GM12873 (cell line): ENCODE measurements at regions not wholly inside any gene's neighbourhood (a gene's known extent, or its start where the extent isn't known, plus 50 kb on each side); places are given as distances from the start of the nearest gene placed in this dataset.

Source experiments
- CTCF ChIP-seq: IDR thresholded peaks from 2 replicates; pipeline ENCODE4 v1.5.1; 2012; ENCODE audit warnings: low read depth, mild to moderate bottlenecking, moderate library complexity, low read length, control low read depth; ENCODE audit not compliant: insufficient read depth; ENCODE audit errors: missing control alignments

DNA sequence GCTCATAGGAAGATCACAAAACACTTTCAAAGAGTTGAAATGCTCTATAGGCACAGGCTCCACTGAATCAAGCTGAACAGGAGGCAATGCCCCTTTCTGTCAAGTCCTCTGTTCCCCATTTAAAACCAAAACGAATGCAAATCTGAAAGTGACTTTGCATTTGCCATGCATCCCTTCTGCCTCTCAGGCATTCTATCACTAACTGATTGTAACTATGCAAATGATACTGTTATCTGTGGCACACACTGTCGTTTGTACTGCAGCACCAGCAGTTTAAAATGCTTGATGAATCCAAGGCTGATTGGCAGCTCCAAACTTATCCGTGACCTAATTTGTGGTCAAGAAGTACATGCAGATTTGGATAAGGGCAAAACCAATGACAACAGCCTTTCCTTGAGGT lies 1067.5 kb upstream of the MAP3K7 start:
- TF ChIP-seq CTCF, result no peak

DNA sequence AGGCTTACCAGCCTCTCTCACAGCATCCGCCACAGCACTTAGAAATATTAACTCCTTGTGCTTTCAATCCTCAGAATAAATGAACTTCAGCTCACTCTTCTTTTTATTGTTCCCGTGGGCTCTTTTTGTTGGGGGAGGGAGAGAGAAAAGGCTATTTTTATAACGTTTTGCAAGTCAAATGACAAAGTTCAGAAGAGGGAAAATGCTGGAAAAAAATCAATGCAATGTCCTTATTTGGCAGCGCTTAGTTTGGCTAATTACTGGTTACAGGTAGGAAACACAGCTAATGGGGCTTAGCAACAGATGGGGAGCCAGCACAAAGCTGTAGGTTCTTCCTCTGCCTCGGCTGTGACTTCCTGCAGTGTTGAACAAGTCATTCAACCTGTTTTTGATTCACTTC lies 1067.0 kb upstream of the MAP3K7 start:
- no peak for TF ChIP-seq CTCF

DNA sequence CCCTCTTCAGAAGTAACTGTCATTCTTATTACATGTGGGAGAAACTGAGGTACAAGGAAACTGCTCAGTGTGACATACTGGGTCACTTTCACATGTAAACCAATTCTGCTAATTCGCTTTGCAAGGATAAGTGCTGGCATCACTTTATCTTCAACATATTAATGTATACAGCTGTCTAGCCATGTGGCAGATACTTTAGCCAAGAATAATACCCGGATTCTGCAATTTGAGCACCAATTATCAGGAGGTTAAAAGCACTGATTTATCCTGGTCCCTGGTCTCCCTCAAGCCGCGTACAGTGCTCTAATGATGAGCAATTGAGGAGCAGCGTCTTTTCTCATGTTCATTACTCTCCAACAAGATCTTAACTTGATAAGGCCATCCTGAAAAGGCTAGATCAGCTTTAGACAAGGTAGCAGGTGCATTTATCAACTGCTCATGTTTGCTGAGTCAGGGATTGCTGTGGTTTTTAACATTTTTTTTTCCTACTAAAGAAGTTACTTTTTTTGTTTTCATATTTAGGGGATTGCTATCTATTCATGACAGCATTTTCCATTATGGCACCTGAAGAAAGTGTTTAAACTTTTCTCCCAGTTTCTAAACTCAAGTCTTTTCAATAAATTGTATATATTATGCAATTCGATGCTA lies 1066.3 kb upstream of the MAP3K7 start:
- no peak for TF ChIP-seq CTCF

DNA sequence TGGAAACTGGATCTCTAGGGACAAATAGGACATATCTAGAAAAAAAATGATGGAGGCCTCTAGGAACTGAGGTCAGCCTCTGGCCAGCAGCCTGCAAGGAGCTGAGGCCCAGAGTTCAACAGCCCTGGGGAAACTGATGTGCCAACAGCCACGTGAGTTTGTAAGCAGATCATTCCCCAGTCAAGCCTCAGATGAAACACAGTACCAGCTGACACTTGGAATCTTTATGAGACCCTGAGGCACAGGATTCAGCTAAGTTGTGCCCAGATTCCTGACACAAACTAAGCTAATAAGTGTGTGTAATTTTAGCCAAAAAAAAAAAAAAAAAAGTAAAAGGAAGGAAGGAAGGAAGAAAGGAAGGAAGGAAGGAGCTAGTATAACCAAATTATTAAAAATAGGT lies 1059.8 kb upstream of the MAP3K7 start:
- TF ChIP-seq CTCF, result no peak

GRCh38 chr6:91645811-91646210 lies 1058.9 kb upstream of the MAP3K7 start:
- no peak for TF ChIP-seq CTCF

- no peak for TF ChIP-seq CTCF
Measured at GRCh38 chr6:91637217-91637616, 1050.3 kb upstream of the MAP3K7 start.

GRCh38 chr6:91634791-91635190 lies 1047.9 kb upstream of the MAP3K7 start:
- no peak for TF ChIP-seq CTCF
